ENCODE measurements at regions not wholly inside any gene's neighbourhood (a gene's known extent, or its start where the extent isn't known, plus 50 kb on each side); places are given as distances from the start of the nearest gene placed in this dataset.

GRCh38 chr12:115210533-115211252, 526.7 kb upstream of the TBX3 start:
- H3K9ac ChIP-seq (ENCODE audit: insufficient read depth, low read length): no peak overlapping the region
- H2AFZ ChIP-seq (ENCODE audit: low read length): no peak overlapping the region
- no peaks in the 10 kb centered on the region for H3K9me3 ChIP-seq (ENCODE audit: control insufficient read depth, insufficient read depth, low read depth, low read length)
- H3K27ac ChIP-seq (ENCODE audit: insufficient read depth, low read length): no peak overlapping the region
- H3K4me3 ChIP-seq (replicated peaks in 1 of 4; ENCODE audit: control extremely low read depth in 1 of 4, insufficient read depth in 1 of 4, low read depth in 3 of 4, low read length in 4 of 4): no peak overlapping the region
- no peaks in the 10 kb centered on the region for H3K4me1 ChIP-seq (ENCODE audit: control insufficient read depth, extremely low read depth, insufficient read depth, low read length)
- H3K4me2 ChIP-seq (ENCODE audit: extremely low read depth, insufficient read depth, low read length): no peak overlapping the region
- no peak for TF ChIP-seq CTCF (conservative IDR thresholded peaks at IDR 0.05 in 1 of 2, IDR thresholded peaks at IDR 0.05 in 1 of 2; ENCODE audit: low read depth in 1 of 2, low read length in 2 of 2)
- no peak for TF ChIP-seq EZH2 (IDR thresholded peaks at IDR 0.05; ENCODE audit: low read length, missing control alignments)
- no peaks in the 10 kb centered on the region for H3K36me3 ChIP-seq (ENCODE audit: control insufficient read depth, insufficient read depth, low read length)
- no peak for DNase-seq (ENCODE audit: low read depth in 2 of 2)
- H4K20me1 ChIP-seq (ENCODE audit: control insufficient read depth, extremely low read depth, insufficient read depth, low read length): no peaks in the 10 kb centered on the region
- H3K79me2 ChIP-seq (ENCODE audit: control insufficient read depth, insufficient read depth, low read length): no peaks in the 10 kb centered on the region
- H3K27me3 ChIP-seq (ENCODE audit: control insufficient read depth, insufficient read depth, low read length): no peaks in the 10 kb centered on the region

GRCh38 chr12:115209230-115209629, 525.3 kb upstream of the TBX3 start:
- H4K20me1 ChIP-seq (ENCODE audit: control insufficient read depth, extremely low read depth, insufficient read depth, low read length): no peaks in the 10 kb centered on the region
- no peak for TF ChIP-seq CTCF (conservative IDR thresholded peaks at IDR 0.05 in 1 of 2, IDR thresholded peaks at IDR 0.05 in 1 of 2; ENCODE audit: low read depth in 1 of 2, low read length in 2 of 2)
- TF ChIP-seq EZH2 (IDR thresholded peaks at IDR 0.05; ENCODE audit: low read length, missing control alignments): no peak
- no peak overlapping the region for H3K9ac ChIP-seq (ENCODE audit: insufficient read depth, low read length)
- no peaks in the 10 kb centered on the region for H3K36me3 ChIP-seq (ENCODE audit: control insufficient read depth, insufficient read depth, low read length)
- no peaks in the 10 kb centered on the region for H3K9me3 ChIP-seq (ENCODE audit: control insufficient read depth, insufficient read depth, low read depth, low read length)
- no peak overlapping the region for H2AFZ ChIP-seq (ENCODE audit: low read length)
- H3K4me3 ChIP-seq (replicated peaks in 1 of 4; ENCODE audit: control extremely low read depth in 1 of 4, insufficient read depth in 1 of 4, low read depth in 3 of 4, low read length in 4 of 4): no peak overlapping the region
- DNase-seq (ENCODE audit: low read depth in 2 of 2): no peak
- no peaks in the 10 kb centered on the region for H3K4me1 ChIP-seq (ENCODE audit: control insufficient read depth, extremely low read depth, insufficient read depth, low read length)
- H3K79me2 ChIP-seq (ENCODE audit: control insufficient read depth, insufficient read depth, low read length): no peaks in the 10 kb centered on the region
- H3K4me2 ChIP-seq (ENCODE audit: extremely low read depth, insufficient read depth, low read length): no peak overlapping the region
- no peaks in the 10 kb centered on the region for H3K27me3 ChIP-seq (ENCODE audit: control insufficient read depth, insufficient read depth, low read length)
- H3K27ac ChIP-seq (ENCODE audit: insufficient read depth, low read length): no peak overlapping the region

- Histone ChIP-seq H3K4me2 (ENCODE audit: extremely low read depth, insufficient read depth, low read length) (no peak overlapping the region), H3K79me2 (ENCODE audit: control insufficient read depth, insufficient read depth, low read length) (no peaks in the 10 kb centered on the region), H3K36me3 (ENCODE audit: control insufficient read depth, insufficient read depth, low read length) (no peaks in the 10 kb centered on the region), H3K4me3 (replicated peaks in 1 of 4; ENCODE audit: control extremely low read depth in 1 of 4, insufficient read depth in 1 of 4, low read depth in 3 of 4, low read length in 4 of 4) (no peak overlapping the region), H3K27me3 (ENCODE audit: control insufficient read depth, insufficient read depth, low read length) (no peaks in the 10 kb centered on the region), H3K4me1 (ENCODE audit: control insufficient read depth, extremely low read depth, insufficient read depth, low read length) (no peaks in the 10 kb centered on the region), H3K9ac (ENCODE audit: insufficient read depth, low read length) (no peak overlapping the region), H4K20me1 (ENCODE audit: control insufficient read depth, extremely low read depth, insufficient read depth, low read length) (no peaks in the 10 kb centered on the region), H3K9me3 (ENCODE audit: control insufficient read depth, insufficient read depth, low read depth, low read length) (no peaks in the 10 kb centered on the region), H2AFZ (ENCODE audit: low read length) (no peak overlapping the region), H3K27ac (ENCODE audit: insufficient read depth, low read length) (no peak overlapping the region)
- TF ChIP-seq CTCF (conservative IDR thresholded peaks at IDR 0.05 in 1 of 2, IDR thresholded peaks at IDR 0.05 in 1 of 2; ENCODE audit: low read depth in 1 of 2, low read length in 2 of 2) (no peak), EZH2 (IDR thresholded peaks at IDR 0.05; ENCODE audit: low read length, missing control alignments) (no peak)
- DNase-seq (ENCODE audit: low read depth in 2 of 2): no peak
Measured at GRCh38 chr12:115208098-115208497, 524.1 kb upstream of the TBX3 start.

Measured in fibroblast of lung (primary cell).